H9 (cell line): ENCODE measurements at regions not wholly inside any gene's neighbourhood (a gene's known extent, or its start where the extent isn't known, plus 50 kb on each side); places are given as distances from the start of the nearest gene placed in this dataset.

ENCODE experiments used
- DNase-seq: peaks from one replicate; pipeline ENCODE4 v3.0.0-alpha.2; 2017
- H2AFZ ChIP-seq: one replicate; pipeline ENCODE4 v1.6.1; 2013; ENCODE audit warnings: mild to moderate bottlenecking, low read length, control low read depth, moderate library complexity
- H2AK5ac ChIP-seq: 2 replicates; pipeline ENCODE4 v1.6.1; 2013; ENCODE audit warnings: low read length, control low read depth, mixed read lengths; ENCODE audit not compliant: insufficient read length
- H2BK120ac ChIP-seq: one replicate; pipeline ENCODE4 v1.6.1; 2013; ENCODE audit warnings: low read depth, mild to moderate bottlenecking, low read length, control low read depth, inconsistent platforms; ENCODE audit not compliant: poor library complexity, severe bottlenecking
- H2BK12ac ChIP-seq: 2 replicates; pipeline ENCODE4 v1.6.1; 2013; ENCODE audit warnings: low read length, control low read depth, mixed read lengths, low read depth; ENCODE audit not compliant: insufficient read length
- H2BK15ac ChIP-seq: 2 replicates; pipeline ENCODE4 v1.6.1; 2013; ENCODE audit warnings: low read depth, low read length, control low read depth
- H2BK20ac ChIP-seq: one replicate; pipeline ENCODE4 v1.6.1; 2013; ENCODE audit warnings: low read depth, mild to moderate bottlenecking, low read length, control low read depth, inconsistent platforms; ENCODE audit not compliant: poor library complexity, severe bottlenecking
- H2BK5ac ChIP-seq: 2 replicates; pipeline ENCODE4 v1.6.1; 2013; ENCODE audit warnings: low read length, control low read depth, mixed read lengths; ENCODE audit not compliant: insufficient read length
- H3K14ac ChIP-seq: 2 replicates; pipeline ENCODE4 v1.6.1; 2013; ENCODE audit warnings: low read length, control low read depth; ENCODE audit not compliant: insufficient read depth
- H3K18ac ChIP-seq: 2 replicates; pipeline ENCODE4 v1.6.1; 2013; ENCODE audit warnings: low read depth, mild to moderate bottlenecking, mixed read lengths, low read length, control low read depth; ENCODE audit not compliant: insufficient read length
- H3K23ac ChIP-seq: 2 replicates; pipeline ENCODE4 v1.6.1; 2013; ENCODE audit warnings: low read length, control low read depth, mixed read lengths, low read depth; ENCODE audit not compliant: insufficient read length
- H3K23me2 ChIP-seq: 2 replicates; pipeline ENCODE4 v1.6.1; 2013; ENCODE audit warnings: low read depth, mild to moderate bottlenecking, mixed read lengths, low read length, control low read depth; ENCODE audit not compliant: insufficient read length, poor library complexity, severe bottlenecking
- H3K27ac ChIP-seq: 2 replicates; pipeline ENCODE4 v1.5.1; 2013; ENCODE audit warnings: low read length, control low read depth, mixed read lengths, low read depth; ENCODE audit not compliant: insufficient read length
- H3K27me3 ChIP-seq: 2 replicates; pipeline ENCODE4 v1.6.1; 2013; ENCODE audit warnings: low read length, control low read depth, inconsistent platforms; ENCODE audit not compliant: insufficient read depth
- H3K4ac ChIP-seq: 2 replicates; pipeline ENCODE4 v1.6.1; 2013; ENCODE audit warnings: low read depth, mild to moderate bottlenecking, control low read depth, inconsistent platforms, low read length, moderate library complexity
- H3K4me1 ChIP-seq: 2 replicates; pipeline ENCODE4 v1.6.1; 2013; ENCODE audit warnings: low read length, control low read depth, inconsistent platforms; ENCODE audit not compliant: insufficient read depth
- H3K4me2 ChIP-seq: 2 replicates; pipeline ENCODE4 v1.6.1; 2013; ENCODE audit warnings: low read length, control low read depth, mixed read lengths; ENCODE audit not compliant: insufficient read length, insufficient read depth
- H3K56ac ChIP-seq: 2 replicates; pipeline ENCODE4 v1.6.1; 2013; ENCODE audit warnings: low read depth, mild to moderate bottlenecking, mixed read lengths, low read length, control low read depth; ENCODE audit not compliant: insufficient read length
- H3K79me1 ChIP-seq: 2 replicates; pipeline ENCODE4 v1.6.1; 2013; ENCODE audit warnings: low read depth, mild to moderate bottlenecking, moderate library complexity, low read length, control low read depth, inconsistent platforms; ENCODE audit not compliant: insufficient read depth, poor library complexity, severe bottlenecking
- H3K79me2 ChIP-seq: 2 replicates; pipeline ENCODE4 v1.6.1; 2013; ENCODE audit warnings: low read length, control low read depth, inconsistent platforms; ENCODE audit not compliant: insufficient read depth
- H3K9ac ChIP-seq: 2 replicates; pipeline ENCODE4 v1.6.1; 2013; ENCODE audit warnings: low read length, control low read depth, mixed read lengths; ENCODE audit not compliant: insufficient read length; ENCODE audit errors: extremely low read depth
- H3K9me3 ChIP-seq: one replicate; pipeline ENCODE4 v1.6.1; 2013; ENCODE audit warnings: low read depth, low read length, inconsistent platforms; ENCODE audit not compliant: control insufficient read depth
- H3T11ph ChIP-seq: one replicate; pipeline ENCODE4 v1.6.1; 2013; ENCODE audit warnings: mild to moderate bottlenecking, low read length, control low read depth, inconsistent platforms
- H4K20me1 ChIP-seq: one replicate; pipeline ENCODE4 v1.6.1; 2013; ENCODE audit not compliant: control insufficient read depth, insufficient read length, insufficient read depth
- H4K5ac ChIP-seq: 2 replicates; pipeline ENCODE4 v1.6.1; 2013; ENCODE audit warnings: low read depth, mild to moderate bottlenecking, mixed read lengths, low read length, control low read depth; ENCODE audit not compliant: insufficient read length
- H4K8ac ChIP-seq: replicated peaks from 2 replicates; pipeline ENCODE4 v1.6.1; 2013; ENCODE audit warnings: low read length, control low read depth, mixed read lengths, low read depth; ENCODE audit not compliant: insufficient read length
- H4K91ac ChIP-seq: 2 replicates; pipeline ENCODE4 v1.6.1; 2013; ENCODE audit warnings: low read depth, mild to moderate bottlenecking, moderate library complexity, mixed read lengths, low read length, control low read depth; ENCODE audit not compliant: insufficient read length
- H3K27ac Mint-ChIP-seq, 3 experiments: 2 replicates in 2 of 3; 3 replicates in 1 of 3; pipeline ENCODE4 v1.8.0; 2020 to 2021; ENCODE audit warnings: mixed read lengths in 3 of 3, mild to moderate bottlenecking in 1 of 3, moderate library complexity in 1 of 3
- H3K27me3 Mint-ChIP-seq: 2 replicates; pipeline ENCODE4 v1.8.0; 2021; ENCODE audit warnings: low read depth, mild to moderate bottlenecking, moderate library complexity, mixed read lengths
- H3K36me3 Mint-ChIP-seq, 3 experiments: 2 replicates in 2 of 3; 3 replicates in 1 of 3; pipeline ENCODE4 v1.8.0; 2020 to 2021; ENCODE audit warnings: low read depth in 3 of 3, mixed read lengths in 3 of 3; ENCODE audit not compliant: insufficient read depth in 1 of 3
- H3K4me1 Mint-ChIP-seq, 2 experiments: 2 replicates each; pipeline ENCODE4 v1.8.0; 2020; ENCODE audit warnings: mixed read lengths in 2 of 2
- H3K4me3 Mint-ChIP-seq, 2 experiments: 2 replicates in 1 of 2; 3 replicates in 1 of 2; pipeline ENCODE4 v1.8.0; 2020 to 2021; ENCODE audit warnings: mild to moderate bottlenecking in 2 of 2, mixed read lengths in 2 of 2, moderate library complexity in 1 of 2
- H3K9me3 Mint-ChIP-seq, 2 experiments: 2 replicates in 1 of 2; 3 replicates in 1 of 2; pipeline ENCODE4 v1.8.0; 2020; ENCODE audit warnings: mild to moderate bottlenecking in 2 of 2, mixed read lengths in 2 of 2, moderate library complexity in 1 of 2
- WGBS: extraction: QIAGEN DNeasy Blood & Tissue Kit; methylation state at CpG from one replicate; pipeline ENCODE4 v1.1.7; 2013; ENCODE audit warnings: missing lambda C conversion rate, low lambda C conversion rate, mixed read lengths; ENCODE audit not compliant: insufficient read length; ENCODE audit errors: extremely low coverage; 5-methylcytosine and 5-hydroxymethylcytosine counted together
- TF ChIP-seq, protein P1 (sequence below): fragments of 200-600 bp; sonication (generic); conservative IDR thresholded peaks from 3 replicates; pipeline ENCODE4 v1.8.0; 2021; ENCODE audit warnings: antibody characterized with exemption, mild to moderate bottlenecking

- H2BK12ac ChIP-seq: no peak overlapping the region
- no peaks in the 10 kb centered on the region for H3K23me2 ChIP-seq
- WGBS: no CpG with 5 or more reads among the region's 2 CpGs
- TF ChIP-seq, protein P1, sequence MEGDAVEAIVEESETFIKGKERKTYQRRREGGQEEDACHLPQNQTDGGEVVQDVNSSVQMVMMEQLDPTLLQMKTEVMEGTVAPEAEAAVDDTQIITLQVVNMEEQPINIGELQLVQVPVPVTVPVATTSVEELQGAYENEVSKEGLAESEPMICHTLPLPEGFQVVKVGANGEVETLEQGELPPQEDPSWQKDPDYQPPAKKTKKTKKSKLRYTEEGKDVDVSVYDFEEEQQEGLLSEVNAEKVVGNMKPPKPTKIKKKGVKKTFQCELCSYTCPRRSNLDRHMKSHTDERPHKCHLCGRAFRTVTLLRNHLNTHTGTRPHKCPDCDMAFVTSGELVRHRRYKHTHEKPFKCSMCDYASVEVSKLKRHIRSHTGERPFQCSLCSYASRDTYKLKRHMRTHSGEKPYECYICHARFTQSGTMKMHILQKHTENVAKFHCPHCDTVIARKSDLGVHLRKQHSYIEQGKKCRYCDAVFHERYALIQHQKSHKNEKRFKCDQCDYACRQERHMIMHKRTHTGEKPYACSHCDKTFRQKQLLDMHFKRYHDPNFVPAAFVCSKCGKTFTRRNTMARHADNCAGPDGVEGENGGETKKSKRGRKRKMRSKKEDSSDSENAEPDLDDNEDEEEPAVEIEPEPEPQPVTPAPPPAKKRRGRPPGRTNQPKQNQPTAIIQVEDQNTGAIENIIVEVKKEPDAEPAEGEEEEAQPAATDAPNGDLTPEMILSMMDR: no peak
- H3K23ac ChIP-seq: no peak overlapping the region
- no peak overlapping the region for H3K4ac ChIP-seq
- no peak overlapping the region for H2BK5ac ChIP-seq
- no peaks in the 10 kb centered on the region for H3K27me3 ChIP-seq
- H3K56ac ChIP-seq: no peak overlapping the region
- no peak overlapping the region for H2AFZ ChIP-seq
- H3K27me3 Mint-ChIP-seq: no peaks in the 10 kb centered on the region
- H4K5ac ChIP-seq: no peak overlapping the region
- no peak overlapping the region for H2BK120ac ChIP-seq
- no peak overlapping the region for H3K14ac ChIP-seq
- H3K79me2 ChIP-seq: no peaks in the 10 kb centered on the region
- no peak overlapping the region for H3T11ph ChIP-seq
- H3K9ac ChIP-seq: no peak overlapping the region
- H3K4me1 ChIP-seq: no peaks in the 10 kb centered on the region
- H3K18ac ChIP-seq: no peak overlapping the region
- H4K8ac ChIP-seq: no peak overlapping the region
- peaks cover 0 to under 1% of the 10 kb centered on the region in 2 experiments; a peak in 3 of 5 replicates for H3K9me3 Mint-ChIP-seq
- H3K4me3 Mint-ChIP-seq: no peak overlapping the region
- H4K20me1 ChIP-seq: no peaks in the 10 kb centered on the region
- H3K27ac ChIP-seq: no peak overlapping the region
- no peaks in the 10 kb centered on the region for H3K79me1 ChIP-seq
- H2AK5ac ChIP-seq: no peak overlapping the region
- no peaks in the 10 kb centered on the region for H3K9me3 ChIP-seq
- no peak overlapping the region for H3K27ac Mint-ChIP-seq
- H3K36me3 Mint-ChIP-seq: peaks cover under 1 to 5% (median under 1%) of the 10 kb centered on the region in 3 experiments; a peak in 5 of 7 replicates
- no peak overlapping the region for H3K4me2 ChIP-seq
- DNase-seq: no peak
- no peak overlapping the region for H4K91ac ChIP-seq
- peaks cover 4 to 6% of the 10 kb centered on the region in 2 experiments; a peak in 3 of 4 replicates for H3K4me1 Mint-ChIP-seq
- H2BK15ac ChIP-seq: no peak overlapping the region
- no peak overlapping the region for H2BK20ac ChIP-seq
Measured at GRCh38 chr3:88211096-88211890, 61.5 kb downstream of the C3orf38 start.
